ENCODE measurements at regions not wholly inside any gene's neighbourhood (a gene's known extent, or its start where the extent isn't known, plus 50 kb on each side); places are given as distances from the start of the nearest gene placed in this dataset.

DNA sequence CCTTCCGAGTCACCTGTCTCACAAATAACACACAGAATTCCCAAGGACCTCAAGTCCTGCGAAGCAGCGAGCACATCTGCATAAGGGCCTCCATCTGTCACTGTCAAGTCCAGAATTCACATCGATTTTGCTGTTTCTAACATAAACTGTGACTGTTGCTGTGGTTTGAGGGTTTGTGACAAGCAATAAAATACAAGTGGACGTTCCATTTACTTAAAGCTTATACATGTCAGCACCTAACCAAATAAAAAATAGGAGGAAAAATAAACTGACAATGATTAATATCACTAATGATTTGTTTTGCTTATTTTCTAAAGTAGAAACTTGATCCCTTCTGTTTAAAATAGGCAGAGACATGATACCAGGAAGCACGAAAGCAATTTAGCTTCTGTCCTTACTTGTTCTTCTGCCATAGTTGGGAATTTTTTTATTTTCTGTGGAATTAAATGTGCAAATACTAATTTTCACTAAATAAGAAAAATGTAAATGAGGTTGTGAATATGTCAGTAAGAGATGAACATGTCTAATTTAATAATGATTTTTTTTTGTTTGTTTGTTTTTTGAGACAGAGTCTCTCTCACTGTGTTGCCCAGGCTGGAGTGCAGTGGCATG, 279.1 kb downstream of the FGF9 start:
- in situ Hi-C loops (cut with MboI; ENCODE audit: low sequenced_read_pairs), result no loop called here

DNA sequence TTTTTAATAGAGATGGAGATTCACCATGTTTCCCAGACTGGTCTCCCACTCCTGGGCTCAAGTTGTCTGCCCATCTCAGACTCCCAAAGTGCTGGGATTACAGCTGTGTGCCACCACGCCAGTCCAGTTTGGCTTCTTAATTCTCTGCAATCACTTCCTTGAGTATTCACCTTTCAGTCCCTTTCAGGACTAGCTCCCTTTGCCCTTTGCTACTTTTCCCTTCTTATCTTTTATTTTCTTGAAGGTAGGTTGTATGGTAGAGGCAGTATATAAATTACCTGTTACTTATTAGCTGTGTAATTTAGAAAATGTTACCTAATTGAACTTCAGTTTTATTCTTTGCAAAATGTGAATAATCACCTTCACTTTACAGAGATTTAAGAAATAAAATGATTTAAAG, 285.8 kb downstream of the FGF9 start:
- in situ Hi-C loops (cut with MboI; ENCODE audit: low sequenced_read_pairs), result no loop called here

DNA sequence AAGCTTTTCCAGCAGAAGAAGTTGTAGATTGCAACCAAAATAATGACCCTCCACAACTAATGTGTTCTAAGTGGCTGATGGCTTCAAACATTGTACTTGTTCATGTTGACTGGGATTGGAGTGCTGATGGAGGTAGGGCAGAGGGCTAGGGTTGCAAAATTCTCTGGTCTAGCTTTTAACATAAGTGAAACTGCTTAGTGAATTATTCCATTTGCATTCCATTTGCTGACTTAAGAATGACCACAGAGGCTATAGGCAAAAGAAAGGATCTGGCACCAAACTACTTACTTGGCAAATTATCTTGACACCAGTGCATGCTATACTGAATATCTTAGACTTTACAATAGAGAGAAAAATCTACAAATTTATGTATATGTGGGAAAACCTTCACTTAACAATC, 287.0 kb downstream of the FGF9 start:
- in situ Hi-C loops (cut with MboI; ENCODE audit: low sequenced_read_pairs), result no loop called here

DNA sequence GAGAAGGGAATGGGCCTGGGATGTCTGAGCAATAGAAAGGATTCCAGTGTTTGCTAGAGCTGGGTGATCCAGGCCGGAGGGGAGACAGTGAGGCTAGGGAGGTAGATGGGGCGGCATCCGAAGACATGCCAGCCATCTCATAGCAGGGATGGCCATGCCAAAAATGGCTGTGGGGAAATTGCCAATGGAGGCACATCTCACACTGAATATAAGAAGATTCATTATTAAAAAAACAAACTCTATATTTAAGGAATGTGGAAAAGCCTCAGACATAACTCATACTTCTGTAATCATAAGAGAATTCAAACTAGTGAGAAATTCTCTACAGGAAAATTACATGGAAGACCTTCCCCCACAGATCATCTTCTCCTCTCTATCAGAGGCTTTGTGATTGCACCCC, 289.2 kb downstream of the FGF9 start:
- in situ Hi-C loops (cut with MboI; ENCODE audit: low sequenced_read_pairs), result no loop called here

DNA sequence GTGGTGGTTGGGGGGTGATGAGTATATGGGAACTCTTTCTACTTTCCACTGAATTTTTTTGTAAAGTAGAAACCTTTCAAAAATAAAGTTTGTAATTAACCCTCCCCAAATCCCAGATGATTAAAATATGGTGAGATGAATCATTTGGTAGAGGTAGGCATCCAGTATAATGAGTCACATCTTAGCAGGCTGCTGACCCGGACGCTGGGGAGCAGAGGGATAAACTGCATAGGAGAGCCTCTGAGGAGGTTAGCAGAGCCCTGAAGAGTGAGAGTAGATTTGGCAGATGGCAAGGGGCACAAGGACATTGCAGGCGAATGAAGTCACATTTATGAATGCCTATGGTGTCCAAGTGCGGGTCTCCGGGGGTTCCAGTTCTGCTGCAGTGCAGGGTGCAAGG, 293.8 kb downstream of the FGF9 start:
- in situ Hi-C loops (cut with MboI; ENCODE audit: low sequenced_read_pairs), result no loop called here

DNA sequence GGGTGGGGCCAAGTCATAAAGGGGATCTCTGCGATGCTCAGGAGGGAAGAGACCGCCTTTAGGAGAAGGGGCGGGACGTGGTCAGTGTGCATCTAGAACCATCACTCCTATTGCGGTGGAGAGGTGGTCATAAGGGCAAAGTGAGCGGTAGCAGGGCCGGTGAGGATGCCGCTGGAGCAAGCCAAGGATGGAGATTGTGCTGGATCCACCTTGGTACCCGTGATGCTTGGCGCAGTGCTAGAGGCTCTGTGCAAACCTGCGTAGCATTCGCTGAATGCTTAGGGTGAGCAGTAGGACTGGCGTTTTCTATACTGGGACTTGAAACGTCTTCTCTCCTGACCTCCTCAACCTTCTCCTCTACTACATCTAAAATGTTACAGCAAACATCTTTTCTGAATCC, 294.2 kb downstream of the FGF9 start:
- in situ Hi-C loops (cut with MboI; ENCODE audit: low sequenced_read_pairs), result no loop called here

DNA sequence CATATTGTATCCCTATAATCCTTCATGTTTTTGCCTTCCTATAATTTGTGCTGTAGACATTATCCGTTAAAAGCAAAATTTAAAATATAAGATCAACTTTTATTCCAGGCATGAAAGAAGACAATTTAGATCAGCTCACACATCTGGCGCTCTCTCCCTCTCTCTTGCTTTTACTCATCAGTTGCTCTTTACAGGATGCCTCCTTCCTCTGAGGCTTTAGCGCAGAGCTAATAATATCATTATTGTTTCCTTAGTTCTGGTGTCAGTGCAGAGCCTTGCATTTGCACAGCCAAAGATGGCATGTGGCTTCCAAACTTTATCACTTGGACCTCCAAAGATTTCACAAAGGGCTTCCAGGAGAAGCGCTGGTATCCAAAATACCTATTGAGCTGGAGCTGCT, 295.1 kb downstream of the FGF9 start:
- in situ Hi-C loops (cut with MboI; ENCODE audit: low sequenced_read_pairs), result no loop called here

DNA sequence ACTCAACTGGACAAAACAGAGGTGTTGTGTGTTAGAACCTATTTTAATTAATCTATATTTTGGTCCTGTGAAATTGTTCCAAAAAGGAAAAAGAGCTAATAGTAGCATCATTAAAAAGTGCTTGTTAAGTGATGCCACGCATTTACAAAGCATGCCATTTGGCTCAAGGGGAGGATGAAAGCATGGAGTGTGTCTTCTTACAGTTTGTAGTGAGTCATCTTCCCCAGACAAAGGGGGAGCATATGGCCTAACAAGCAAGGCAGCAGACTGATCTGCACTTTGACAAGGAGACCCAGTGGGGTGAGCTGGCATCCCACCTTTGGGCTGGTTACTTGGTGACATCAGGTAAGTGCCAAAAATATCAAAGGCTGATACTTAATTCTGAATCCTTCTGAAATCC, 297.0 kb downstream of the FGF9 start:
- in situ Hi-C loops (cut with MboI; ENCODE audit: low sequenced_read_pairs), result no loop called here

DNA sequence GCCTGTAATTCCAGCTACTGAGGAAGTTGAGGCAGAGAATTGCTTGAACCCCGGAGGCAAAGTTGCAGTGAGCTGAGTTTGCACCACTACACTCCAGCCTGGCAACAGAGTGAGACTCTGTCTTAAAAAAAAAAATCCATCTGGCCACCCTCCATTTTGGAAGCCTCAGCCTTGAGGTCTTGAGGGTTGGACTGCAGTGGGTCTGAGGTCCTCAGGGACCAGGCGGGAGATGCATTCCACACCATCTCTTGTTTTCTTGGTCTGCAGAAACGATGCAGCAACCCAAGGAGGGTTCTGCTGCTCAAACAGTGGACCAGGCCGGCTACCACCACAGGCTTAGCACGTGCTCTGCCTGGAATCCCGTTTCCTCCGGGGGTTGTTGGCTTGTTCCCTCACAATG, 299.3 kb downstream of the FGF9 start:
- in situ Hi-C loops (cut with MboI; ENCODE audit: low sequenced_read_pairs), result no loop called here

DNA sequence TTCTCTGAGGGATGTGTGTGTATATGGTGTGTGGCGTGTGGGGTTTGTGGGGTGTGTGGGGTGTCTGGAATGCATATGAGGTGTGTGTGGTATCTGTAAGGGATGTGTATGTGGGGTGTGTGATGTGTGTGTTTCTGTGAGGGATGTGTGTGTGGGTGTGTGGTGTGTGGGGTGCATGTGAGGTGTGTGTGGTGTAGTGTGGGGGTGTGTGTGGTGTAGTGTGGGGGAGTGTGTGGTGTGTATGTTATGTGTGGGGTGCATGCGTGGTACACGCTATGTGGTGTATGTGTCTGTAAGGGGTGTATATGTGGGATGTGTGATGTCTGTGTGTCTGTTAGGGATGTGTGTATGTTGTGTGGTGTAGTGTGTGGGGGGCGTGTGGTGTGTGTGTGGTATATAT, 300.0 kb downstream of the FGF9 start:
- in situ Hi-C loops (cut with MboI; ENCODE audit: low sequenced_read_pairs), result no loop called here

DNA sequence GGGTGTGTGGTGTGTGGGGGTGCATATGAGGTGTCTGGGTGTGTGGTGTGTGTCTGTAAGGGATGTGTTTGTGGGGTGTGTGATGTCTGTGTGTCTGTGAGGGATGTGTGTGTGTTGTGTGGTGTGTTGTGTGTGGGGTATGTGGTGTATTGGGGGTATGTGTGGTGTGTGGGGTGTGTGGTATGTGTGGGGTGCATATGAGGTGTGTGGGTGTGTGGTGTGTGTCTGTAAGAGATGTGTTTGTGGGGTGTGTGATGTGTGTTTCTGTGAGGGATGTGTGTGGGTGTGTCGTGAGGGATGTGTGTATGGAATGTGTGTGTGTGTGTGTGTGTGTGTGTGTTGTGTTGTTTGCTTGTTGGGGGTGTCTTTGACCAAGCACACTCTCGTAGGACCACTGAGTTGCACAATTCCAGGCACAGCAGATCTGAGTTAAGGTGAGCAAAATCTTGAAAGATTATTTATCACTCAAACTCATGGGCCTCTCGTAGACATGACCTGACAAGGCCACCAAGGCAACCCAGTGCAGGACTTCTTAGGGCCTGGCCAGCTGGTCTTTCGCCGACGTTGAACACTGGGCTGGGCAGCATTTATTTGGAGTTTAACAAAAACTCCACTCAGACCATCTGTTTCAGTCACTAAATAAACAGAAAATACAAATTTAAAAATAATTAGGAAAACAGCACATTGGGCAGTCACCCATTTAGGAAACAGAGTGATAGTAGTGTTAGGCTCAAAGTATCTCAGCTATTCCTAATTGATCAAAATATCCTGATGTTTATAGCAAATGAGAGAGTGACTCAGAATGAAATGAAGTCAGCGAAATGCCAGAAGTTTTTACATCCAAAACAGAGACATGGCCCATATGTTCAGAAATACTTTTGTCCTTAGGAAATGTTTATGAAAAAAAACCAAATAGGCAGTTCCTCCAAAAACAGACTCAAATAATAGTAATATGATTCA, 301.1 kb downstream of the FGF9 start:
- in situ Hi-C loops (cut with MboI; ENCODE audit: low sequenced_read_pairs), result no loop called here

DNA sequence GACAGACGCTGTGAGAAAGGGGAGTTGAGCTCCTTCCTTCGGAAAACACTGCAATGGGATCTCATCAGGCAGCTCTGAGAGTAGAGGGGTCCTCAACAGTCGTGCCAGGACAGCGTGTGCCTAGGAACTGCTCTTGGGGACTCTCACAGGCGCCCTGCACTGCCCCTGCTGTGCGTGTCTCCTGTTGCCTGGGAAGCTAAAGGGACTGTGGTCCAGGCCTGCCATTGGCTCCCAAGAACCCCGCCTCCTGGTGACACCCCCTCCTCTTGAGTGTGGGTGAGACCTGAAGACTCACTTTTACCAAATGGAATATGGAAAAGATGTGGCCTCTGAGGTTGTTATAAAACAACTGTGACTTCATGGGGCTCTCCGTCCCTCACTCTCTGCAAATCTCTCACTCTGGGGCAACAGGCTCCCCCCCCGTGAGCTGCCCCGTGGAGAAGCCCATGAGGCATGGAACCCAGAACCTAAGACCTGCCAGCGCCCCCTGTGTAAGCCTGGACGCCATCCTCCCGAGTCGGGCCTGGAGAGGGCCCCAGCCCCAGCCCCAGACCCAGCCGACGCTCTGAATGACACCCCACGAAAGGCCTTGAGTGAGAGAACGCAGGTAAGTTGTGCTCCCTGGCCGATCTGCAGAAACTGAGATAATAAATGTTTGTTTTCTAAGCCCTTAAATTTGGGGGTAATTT, 302.7 kb downstream of the FGF9 start:
- in situ Hi-C loops (cut with MboI; ENCODE audit: low sequenced_read_pairs), result no loop called here

DNA sequence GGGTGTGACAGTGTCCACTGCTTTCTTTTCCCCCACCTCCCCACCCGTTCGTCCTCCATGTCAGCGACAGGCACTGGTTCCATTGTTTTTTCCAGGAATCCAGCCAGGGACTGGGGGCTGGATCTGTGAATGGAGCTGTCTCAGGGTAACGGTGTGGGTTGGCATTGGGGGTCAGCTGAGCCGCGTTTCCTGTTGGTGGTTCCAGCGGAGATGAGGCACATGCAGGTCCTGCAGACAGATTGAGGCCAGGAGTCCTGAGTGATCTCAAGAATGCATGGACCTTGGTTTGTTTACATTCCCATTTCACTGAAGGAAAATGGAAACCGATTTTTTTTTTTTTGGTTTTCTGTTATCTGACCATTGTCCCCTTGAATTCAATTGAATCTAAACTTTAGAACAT, 303.9 kb downstream of the FGF9 start:
- in situ Hi-C loops (cut with MboI; ENCODE audit: low sequenced_read_pairs), result no loop called here

DNA sequence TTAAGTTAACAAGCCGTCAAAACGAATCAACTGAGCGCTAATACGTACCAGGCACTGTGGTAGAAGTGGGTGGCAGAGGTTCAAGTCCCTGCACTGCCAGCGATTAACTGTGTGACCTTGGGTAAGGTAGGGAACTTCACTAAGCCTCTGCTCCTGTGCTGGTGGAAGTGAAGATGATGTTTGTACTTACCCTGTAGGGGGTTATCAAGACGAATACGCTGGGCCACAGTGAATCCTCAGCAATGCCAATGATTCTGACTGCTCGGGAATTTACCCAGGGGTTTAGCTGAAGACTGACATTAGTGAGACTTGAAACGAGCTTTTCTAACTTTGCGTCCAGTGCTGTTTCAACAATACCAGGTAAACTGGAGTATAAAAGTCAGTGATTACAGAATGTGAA, 305.3 kb downstream of the FGF9 start:
- in situ Hi-C loops (cut with MboI; ENCODE audit: low sequenced_read_pairs), result no loop called here

DNA sequence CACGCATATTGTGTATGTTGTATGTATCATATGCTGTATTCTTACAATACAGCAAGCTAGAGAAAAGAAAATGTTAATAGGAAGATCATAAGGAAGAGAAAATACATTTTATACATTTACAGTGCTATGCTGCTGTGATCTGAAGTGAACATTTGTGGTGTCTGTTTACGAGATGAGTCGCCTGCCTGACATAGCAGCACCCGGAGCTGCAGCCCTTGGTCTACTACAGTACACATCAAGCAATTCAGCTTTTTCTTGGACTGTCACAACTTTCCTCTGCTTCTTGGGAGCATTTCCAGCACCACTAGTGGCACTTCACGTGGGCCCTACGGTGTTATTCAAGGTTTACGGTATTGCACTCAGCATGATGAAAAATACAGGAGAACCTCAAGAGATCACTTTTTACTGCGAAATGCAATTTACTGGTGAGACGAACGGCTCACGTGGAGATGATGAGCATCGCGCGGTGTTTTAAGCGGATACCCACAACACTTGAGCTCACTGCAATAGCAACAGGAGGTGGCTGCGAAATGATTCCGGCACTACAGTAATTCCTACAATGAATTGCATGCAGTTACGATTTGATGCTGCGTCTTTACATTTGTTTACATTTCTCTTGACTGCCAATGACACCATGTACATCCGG, 308.4 kb downstream of the FGF9 start:
- in situ Hi-C loops (cut with MboI; ENCODE audit: low sequenced_read_pairs), result no loop called here

DNA sequence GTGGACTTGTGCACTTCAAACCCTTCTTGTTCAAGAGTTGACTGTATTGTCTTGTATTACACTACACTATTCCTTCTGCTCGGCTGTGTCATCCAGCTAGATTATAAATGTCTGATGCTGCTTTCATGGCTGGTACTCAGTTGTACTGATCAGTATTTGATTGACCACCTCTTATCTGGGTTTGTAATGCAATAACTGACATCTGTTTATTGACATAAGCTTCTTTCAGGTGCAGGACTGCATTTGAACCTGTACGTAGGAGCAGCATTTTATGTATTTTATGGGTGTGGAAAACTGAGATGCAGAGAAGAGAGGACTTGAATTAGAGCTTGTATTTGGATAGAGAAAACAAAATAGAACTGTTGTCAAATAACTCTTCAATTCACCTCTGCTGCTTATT, 309.2 kb downstream of the FGF9 start:
- in situ Hi-C loops (cut with MboI; ENCODE audit: low sequenced_read_pairs), result no loop called here

DNA sequence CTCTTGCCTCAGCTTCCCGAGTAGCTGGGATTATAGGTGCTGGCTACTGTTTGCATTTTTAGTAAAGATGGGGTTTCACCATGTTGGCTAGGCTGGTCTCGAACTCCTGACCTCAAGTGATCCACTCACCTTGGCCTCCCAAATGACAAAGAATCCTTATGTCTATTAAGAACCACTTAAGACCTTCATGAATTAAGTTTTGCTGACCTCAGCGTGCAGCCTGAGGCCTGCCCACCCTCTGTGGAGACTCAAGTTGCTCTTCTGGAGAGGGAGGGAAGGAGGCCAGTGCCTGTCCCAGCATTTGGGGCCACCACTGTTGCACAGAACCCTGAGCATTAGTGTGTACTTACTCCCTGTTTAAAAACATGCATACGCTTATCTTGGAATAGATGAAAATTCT, 313.3 kb downstream of the FGF9 start:
- in situ Hi-C loops (cut with MboI; ENCODE audit: low sequenced_read_pairs), result no loop called here

DNA sequence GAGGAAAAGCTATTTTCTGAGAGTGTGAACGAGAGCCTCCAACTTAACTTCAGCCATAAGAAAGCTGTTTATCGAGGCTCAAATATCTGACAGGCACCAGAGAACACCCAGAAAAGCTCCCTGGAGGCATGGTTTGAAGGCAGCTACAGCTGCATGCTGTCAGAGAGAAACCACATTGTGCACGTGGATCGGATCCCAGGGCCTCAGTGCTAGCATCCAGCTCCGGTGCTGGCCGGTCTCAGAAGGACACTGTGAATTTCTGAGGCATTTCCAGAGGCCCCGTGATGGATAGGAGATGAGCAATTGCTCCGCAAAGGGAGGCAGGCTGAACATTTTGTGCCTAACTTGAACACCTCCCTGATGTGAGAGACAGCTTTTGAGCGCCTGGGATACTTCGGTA, 315.7 kb downstream of the FGF9 start:
- in situ Hi-C loops (cut with MboI; ENCODE audit: low sequenced_read_pairs), result no loop called here

DNA sequence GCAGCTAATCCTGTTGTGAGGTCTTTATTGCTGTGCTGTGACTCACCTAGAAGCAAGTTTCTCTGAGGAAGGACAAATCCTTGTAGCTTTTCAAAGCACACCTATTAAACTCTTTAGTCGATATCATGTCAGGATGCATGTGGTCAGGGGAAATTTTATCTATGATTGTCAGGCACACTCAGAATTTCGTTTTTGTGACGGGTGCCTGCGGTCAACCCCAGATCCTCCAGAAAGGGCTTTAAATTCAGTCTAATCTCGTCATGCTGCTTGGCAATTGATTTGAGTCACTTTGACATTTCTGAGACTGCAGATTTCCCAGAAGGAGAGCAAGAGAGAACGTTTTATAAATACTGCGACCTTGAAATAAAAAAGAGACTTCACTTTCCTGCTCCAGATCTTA, 316.9 kb downstream of the FGF9 start:
- in situ Hi-C loops (cut with MboI; ENCODE audit: low sequenced_read_pairs), result no loop called here

DNA sequence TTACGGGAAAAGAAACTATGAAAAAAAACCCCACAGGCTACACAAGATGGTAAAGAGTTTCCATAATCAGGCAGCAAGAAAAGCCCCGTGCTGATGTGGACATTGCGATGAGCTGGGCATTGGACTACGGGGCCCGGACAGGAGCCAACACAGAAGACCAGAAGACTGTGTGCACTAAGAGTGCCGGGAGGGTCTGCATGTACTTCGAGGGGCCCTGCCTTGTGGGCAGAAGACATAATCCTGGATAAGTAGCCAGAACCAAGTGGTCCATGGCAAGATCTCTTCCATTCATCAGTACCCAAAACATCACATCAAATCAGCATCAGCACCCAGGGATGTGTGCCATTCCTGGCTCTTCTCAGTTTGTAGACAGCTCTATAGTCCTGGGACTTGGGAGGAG, 317.8 kb downstream of the FGF9 start:
- in situ Hi-C loops (cut with MboI; ENCODE audit: low sequenced_read_pairs), result no loop called here

DNA sequence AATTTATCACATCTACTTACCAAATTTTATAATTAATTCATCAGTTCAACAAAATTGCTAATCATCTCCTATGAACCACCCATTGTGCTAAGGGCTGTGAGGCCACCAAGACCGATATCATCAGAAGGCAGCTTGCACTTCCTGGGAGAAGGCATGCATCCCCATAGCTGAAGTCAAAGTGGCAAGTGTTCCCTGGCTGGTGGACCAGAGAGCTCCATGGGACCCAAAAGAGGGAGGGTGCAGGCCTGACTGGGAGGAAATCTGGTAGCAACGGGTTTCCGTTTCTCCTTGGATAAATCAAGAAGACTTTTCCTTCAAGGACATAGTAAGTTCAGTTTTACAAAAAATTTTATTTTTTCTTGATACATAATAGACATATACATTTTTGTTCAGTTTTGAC, 325.2 kb downstream of the FGF9 start:
- in situ Hi-C loops (cut with MboI; ENCODE audit: low sequenced_read_pairs), result no loop called here

DNA sequence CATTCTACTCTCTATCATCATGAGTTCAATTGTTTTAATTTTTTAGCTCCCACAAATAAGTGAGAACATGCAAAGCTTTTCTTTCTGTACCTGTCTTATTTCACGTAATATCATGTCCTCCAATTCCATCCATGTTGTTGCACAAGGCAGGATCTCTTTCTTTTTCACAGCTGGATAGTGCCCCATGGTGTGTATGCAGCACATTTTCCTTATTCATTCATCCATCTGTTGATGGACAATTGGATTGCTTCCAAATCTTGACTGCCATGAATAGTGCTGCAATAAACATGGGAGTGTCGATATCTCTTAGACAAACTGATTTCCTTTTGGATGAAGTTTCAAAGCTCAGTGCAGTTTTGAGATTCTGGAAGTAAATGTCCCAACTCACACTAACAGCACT, 326.9 kb downstream of the FGF9 start:
- in situ Hi-C loops (cut with MboI; ENCODE audit: low sequenced_read_pairs), result no loop called here

Data from HL-60/S4 treated with retinoic acid at 250 ng/mL for 4 days and 3 days (cell line).